KBM-7 (cell line): ENCODE measurements at regions not wholly inside any gene's neighbourhood (a gene's known extent, or its start where the extent isn't known, plus 50 kb on each side); places are given as distances from the start of the nearest gene placed in this dataset.
A peak's percentile ranks its signal among the peaks of the same experiment; 100 is the strongest.
"Not testable (repeated sequence)": the region's sequence is repeated elsewhere in the genome, so short reads cannot be mapped to it uniquely, and the experiment has no call there.

Experiments used
- DNase-seq: peaks from one replicate; pipeline ENCODE4 v3.0.0-alpha.2; 2015
- in situ Hi-C: fragments of 300-500 bp; cut with MboI; formaldehyde crosslinking; loops from 2 replicates; pipeline ENCODE4 v1.14.3; 2020; ENCODE audit warnings: low sequenced_read_pairs, low pct_unique_long_range_greater_than_20kb, mixed read lengths

- in situ Hi-C loops: no loop called here
- no peak for DNase-seq
Measured at GRCh38 chr5:57002959-57003485, 51.1 kb upstream of the MIER3 start.

- in situ Hi-C loops, DNase-seq: not testable (repeated sequence)
Measured at GRCh38 chr5:57003566-57003965, 51.6 kb upstream of the MIER3 start.

GRCh38 chr5:57004800-57005199 is 52.9 kb upstream of the MIER3 start:
- no peak for DNase-seq
- in situ Hi-C loops: no loop called here

- DNase-seq: peak; percentile 38
- in situ Hi-C loops: no loop called here
Measured at GRCh38 chr5:57007344-57007743, 55.4 kb upstream of the MIER3 start.

GRCh38 chr5:57009811-57010210 is 57.9 kb upstream of the MIER3 start:
- in situ Hi-C loops: no loop called here
- DNase-seq: no peak

GRCh38 chr5:57010786-57011185 is 58.9 kb upstream of the MIER3 start:
- in situ Hi-C loops: no loop called here
- no peak for DNase-seq

- in situ Hi-C loops: no loop called here
- no peak for DNase-seq
Measured at GRCh38 chr5:57012511-57012910, 60.6 kb upstream of the MIER3 start.

GRCh38 chr5:57025961-57026360 is 74.0 kb upstream of the MIER3 start:
- DNase-seq: no peak
- in situ Hi-C loops: no loop called here

- peak; percentile 62 for DNase-seq
- in situ Hi-C loops: no loop called here
Measured at GRCh38 chr5:57028161-57028560, 76.2 kb upstream of the MIER3 start.

- peak; percentile 18 for DNase-seq
- in situ Hi-C loops: no loop called here
Measured at GRCh38 chr5:57032151-57032551, 80.2 kb upstream of the MIER3 start.

GRCh38 chr5:57033103-57033502 is 81.2 kb upstream of the MIER3 start:
- DNase-seq: no peak
- in situ Hi-C loops: no loop called here

- in situ Hi-C loops: no loop called here
- DNase-seq: no peak
Measured at GRCh38 chr5:57033503-57033902, 81.6 kb upstream of the MIER3 start.

GRCh38 chr5:57034201-57034916 is 82.4 kb upstream of the MIER3 start:
- in situ Hi-C loops: no loop called here

GRCh38 chr5:57035955-57036354 is 84.0 kb upstream of the MIER3 start:
- in situ Hi-C loops: no loop called here
- DNase-seq: no peak

More at GRCh38 chr5:57034201-57034916, 82.4 kb upstream of the MIER3 start:
- no peak for DNase-seq

- DNase-seq: no peak
- in situ Hi-C loops: no loop called here
Measured at GRCh38 chr5:57036761-57037160, 84.8 kb upstream of the MIER3 start.

GRCh38 chr5:57037355-57037754 is 85.4 kb upstream of the MIER3 start:
- DNase-seq: peak; percentile 6
- in situ Hi-C loops: no loop called here

GRCh38 chr5:57041570-57041969 is 89.6 kb upstream of the MIER3 start:
- no peak for DNase-seq
- in situ Hi-C loops: no loop called here

- in situ Hi-C loops: no loop called here
- DNase-seq: no peak
Measured at GRCh38 chr5:57042524-57042931, 90.6 kb upstream of the MIER3 start.

GRCh38 chr5:57054135-57054534 is 102.2 kb upstream of the MIER3 start:
- in situ Hi-C loops: no loop called here
- DNase-seq: no peak

- in situ Hi-C loops: no loop called here
- DNase-seq: no peak
Measured at GRCh38 chr5:57054671-57055070, 102.7 kb upstream of the MIER3 start.

GRCh38 chr5:57055731-57056130 is 103.8 kb upstream of the MIER3 start:
- in situ Hi-C loops: no loop called here
- no peak for DNase-seq
